Lower leg skin (tissue), 4 donors: ENCODE measurements at regions not wholly inside any gene's neighbourhood (a gene's known extent, or its start where the extent isn't known, plus 50 kb on each side); places are given as distances from the start of the nearest gene placed in this dataset.
"Not testable (repeated sequence)": the region's sequence is repeated elsewhere in the genome, so short reads cannot be mapped to it uniquely, and the experiment has no call there.

ENCODE experiments used
- DNase-seq, 2 donors: peaks; one replicate each; pipeline ENCODE4 v3.0.0-alpha.2; 2019; ENCODE audit warnings: low spot score in 2 of 2
- H3K4me3 ChIP-seq: fragments of 200-600 bp; sonication (generic); 2 replicates; pipeline ENCODE4 v1.5.1; 2017; ENCODE audit warnings: mild to moderate bottlenecking, low read depth; ENCODE audit not compliant: poor library complexity, severe bottlenecking
- CTCF ChIP-seq, 3 donors: fragments of 450-650 bp; IDR thresholded peaks; one replicate each; pipeline ENCODE4 v1.5.1; 2016; ENCODE audit warnings: antibody characterized with exemption in 3 of 3, mild to moderate bottlenecking in 3 of 3, moderate library complexity in 2 of 3
- POLR2A ChIP-seq, 2 donors: fragments of 450-650 bp; IDR thresholded peaks; one replicate each; pipeline ENCODE4 v1.6.1; 2016 to 2017; ENCODE audit warnings: antibody characterized with exemption in 2 of 2, mild to moderate bottlenecking in 1 of 2, moderate library complexity in 1 of 2
- WGBS, 2 donors: methylation state at CpG; one replicate each; pipeline ENCODE4 v1.1.5; 2018; 5-methylcytosine and 5-hydroxymethylcytosine counted together
- intact Hi-C: fragments of 100-400 bp; cut with DNase I; formaldehyde crosslinking; loops from one replicate; pipeline ENCODE4 v1.15.0; 2023; ENCODE audit warnings: low total_unique reads

- no peak overlapping the region for H3K4me3 ChIP-seq
- no peak for TF ChIP-seq POLR2A (IDR thresholded peaks at IDR 0.05)
- TF ChIP-seq CTCF (IDR thresholded peaks at IDR 0.05): no peak
- intact Hi-C loops: no loop called here
- 63 to 80% methylated on average over 5 of the region's 5 CpGs for WGBS, 2 donors
- DNase-seq: no peak
Observed at GRCh38 chr9:100739666-100740065, 161.8 kb downstream of the CAVIN4 start.

GRCh38 chr9:100748930-100749329, 171.1 kb downstream of the CAVIN4 start:
- 55 to 60% methylated on average over 4 of the region's 4 CpGs for WGBS, 2 donors
- H3K4me3 ChIP-seq, intact Hi-C loops, DNase-seq: not testable (repeated sequence)

- TF ChIP-seq POLR2A (IDR thresholded peaks at IDR 0.05): no peak
- no peak for TF ChIP-seq CTCF (IDR thresholded peaks at IDR 0.05)
Observed at GRCh38 chr9:100756217-100756616, 178.3 kb downstream of the CAVIN4 start.

GRCh38 chr9:100759215-100759614, 181.3 kb downstream of the CAVIN4 start:
- intact Hi-C loops: no loop called here
- DNase-seq: no peak
- no peak for TF ChIP-seq CTCF (IDR thresholded peaks at IDR 0.05)
- TF ChIP-seq POLR2A (IDR thresholded peaks at IDR 0.05): no peak
- no peak overlapping the region for H3K4me3 ChIP-seq
- WGBS, 2 donors: 52 to 65% methylated on average over 3 of the region's 3 CpGs

More at GRCh38 chr9:100756217-100756616, 178.3 kb downstream of the CAVIN4 start:
- WGBS, 2 donors: 45 to 53% methylated on average over 2 of the region's 2 CpGs
- DNase-seq: no peak
- H3K4me3 ChIP-seq: no peak overlapping the region
- intact Hi-C loops: no loop called here

GRCh38 chr9:100761276-100761802, 183.5 kb downstream of the CAVIN4 start:
- WGBS, 2 donors: 4 to 20% methylated on average over 1 of the region's 1 CpG
- intact Hi-C loops: no loop called here
- no peak for DNase-seq
- no peak for TF ChIP-seq POLR2A (IDR thresholded peaks at IDR 0.05)
- TF ChIP-seq CTCF (IDR thresholded peaks at IDR 0.05): no peak
- no peak overlapping the region for H3K4me3 ChIP-seq

GRCh38 chr9:100774326-100774725, 196.4 kb downstream of the CAVIN4 start:
- intact Hi-C loops: no loop called here
- no peak overlapping the region for H3K4me3 ChIP-seq
- WGBS, 2 donors: 31% methylated on average over 1 of the region's 1 CpG
- DNase-seq: no peak
- no peak for TF ChIP-seq CTCF (IDR thresholded peaks at IDR 0.05)
- no peak for TF ChIP-seq POLR2A (IDR thresholded peaks at IDR 0.05)
